Neural cell (in vitro differentiated cells): ENCODE measurements at regions not wholly inside any gene's neighbourhood (a gene's known extent, or its start where the extent isn't known, plus 50 kb on each side); places are given as distances from the start of the nearest gene placed in this dataset.

ENCODE experiments used
- EP300 ChIP-seq: fragments of 450-650 bp; conservative IDR thresholded peaks from 2 replicates; pipeline ENCODE4 v1.6.1; 2014; ENCODE audit warnings: antibody characterized with exemption, mild to moderate bottlenecking, moderate library complexity; ENCODE audit not compliant: poor library complexity, severe bottlenecking
- EZH2 ChIP-seq: fragments of 200-600, 300-800 bp; shearing (Covaris generic), sonication (generic); IDR thresholded peaks from 2 replicates; pipeline ENCODE4 v1.6.1; 2014; ENCODE audit warnings: antibody characterized with exemption, low read length, borderline replicate concordance, mild to moderate bottlenecking; ENCODE audit not compliant: insufficient read depth, poor library complexity, severe bottlenecking
- MXI1 ChIP-seq: fragments of 450-650 bp; conservative IDR thresholded peaks from 2 replicates; pipeline ENCODE4 v1.6.1; 2014; ENCODE audit warnings: antibody characterized with exemption, mild to moderate bottlenecking; ENCODE audit not compliant: poor library complexity, severe bottlenecking
- RAD21 ChIP-seq: fragments of 450-650 bp; conservative IDR thresholded peaks from 2 replicates; pipeline ENCODE4 v1.6.1; 2014; ENCODE audit warnings: antibody characterized with exemption, mild to moderate bottlenecking, moderate library complexity
- TAF1 ChIP-seq: IDR thresholded peaks from 2 replicates; pipeline ENCODE4 v1.6.1; 2012; ENCODE audit warnings: low read depth
- TF ChIP-seq, protein P1 (sequence below): fragments of 450-650 bp; IDR thresholded peaks from 2 replicates; pipeline ENCODE4 v1.5.1; 2014; ENCODE audit warnings: antibody characterized with exemption, mild to moderate bottlenecking, moderate library complexity; ENCODE audit not compliant: poor library complexity, severe bottlenecking

GRCh38 chr5:37962389-37962788, 122.5 kb upstream of the GDNF start:
- TF ChIP-seq, protein P1, sequence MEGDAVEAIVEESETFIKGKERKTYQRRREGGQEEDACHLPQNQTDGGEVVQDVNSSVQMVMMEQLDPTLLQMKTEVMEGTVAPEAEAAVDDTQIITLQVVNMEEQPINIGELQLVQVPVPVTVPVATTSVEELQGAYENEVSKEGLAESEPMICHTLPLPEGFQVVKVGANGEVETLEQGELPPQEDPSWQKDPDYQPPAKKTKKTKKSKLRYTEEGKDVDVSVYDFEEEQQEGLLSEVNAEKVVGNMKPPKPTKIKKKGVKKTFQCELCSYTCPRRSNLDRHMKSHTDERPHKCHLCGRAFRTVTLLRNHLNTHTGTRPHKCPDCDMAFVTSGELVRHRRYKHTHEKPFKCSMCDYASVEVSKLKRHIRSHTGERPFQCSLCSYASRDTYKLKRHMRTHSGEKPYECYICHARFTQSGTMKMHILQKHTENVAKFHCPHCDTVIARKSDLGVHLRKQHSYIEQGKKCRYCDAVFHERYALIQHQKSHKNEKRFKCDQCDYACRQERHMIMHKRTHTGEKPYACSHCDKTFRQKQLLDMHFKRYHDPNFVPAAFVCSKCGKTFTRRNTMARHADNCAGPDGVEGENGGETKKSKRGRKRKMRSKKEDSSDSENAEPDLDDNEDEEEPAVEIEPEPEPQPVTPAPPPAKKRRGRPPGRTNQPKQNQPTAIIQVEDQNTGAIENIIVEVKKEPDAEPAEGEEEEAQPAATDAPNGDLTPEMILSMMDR, result no peak
- no peak for TF ChIP-seq TAF1
- no peak for TF ChIP-seq RAD21
- no peak for TF ChIP-seq EP300
- TF ChIP-seq MXI1, result no peak
- TF ChIP-seq EZH2, result no peak
